ENCODE measurements at regions not wholly inside any gene's neighbourhood (a gene's known extent, or its start where the extent isn't known, plus 50 kb on each side); places are given as distances from the start of the nearest gene placed in this dataset.

GRCh38 chr20:58011947-58012610, 216.4 kb downstream of the ANKRD60 start:
- DNase-seq = no peak

GRCh38 chr20:58011106-58011946, 217.1 kb downstream of the ANKRD60 start:
- no peak for DNase-seq

GRCh38 chr20:58010666-58011065, 217.8 kb downstream of the ANKRD60 start:
- DNase-seq = no peak

- DNase-seq = no peak
Observed at GRCh38 chr20:58010186-58010585, 218.3 kb downstream of the ANKRD60 start.

GRCh38 chr20:58008866-58009265, 219.6 kb downstream of the ANKRD60 start:
- no peak for DNase-seq

- no peak for DNase-seq
Observed at GRCh38 chr20:58008413-58008812, 220.0 kb downstream of the ANKRD60 start.

- DNase-seq = no peak
Observed at GRCh38 chr20:58007947-58008346, 220.5 kb downstream of the ANKRD60 start.

GRCh38 chr20:58006346-58007316, 221.8 kb downstream of the ANKRD60 start:
- DNase-seq = no peak

- no peak for DNase-seq
Observed at GRCh38 chr20:58005581-58006345, 222.7 kb downstream of the ANKRD60 start.

GRCh38 chr20:58004900-58005299, 223.6 kb downstream of the ANKRD60 start:
- no peak for DNase-seq

- no peak for DNase-seq
Observed at GRCh38 chr20:58004146-58004545, 224.3 kb downstream of the ANKRD60 start.

- DNase-seq = no peak
Observed at GRCh38 chr20:58003525-58003924, 224.9 kb downstream of the ANKRD60 start.

GRCh38 chr20:58002901-58003300, 225.6 kb downstream of the ANKRD60 start:
- DNase-seq = no peak

GRCh38 chr20:58001946-58002345, 226.5 kb downstream of the ANKRD60 start:
- DNase-seq = no peak

GRCh38 chr20:58001381-58001780, 227.1 kb downstream of the ANKRD60 start:
- no peak for DNase-seq

- DNase-seq = no peak
Observed at GRCh38 chr20:58000861-58001260, 227.6 kb downstream of the ANKRD60 start.

- DNase-seq = no peak
Observed at GRCh38 chr20:57999465-58000111, 228.9 kb downstream of the ANKRD60 start.

GRCh38 chr20:57998981-57999464, 229.4 kb downstream of the ANKRD60 start:
- DNase-seq = no peak

- DNase-seq = no peak
Observed at GRCh38 chr20:57998276-57998675, 230.2 kb downstream of the ANKRD60 start.

- no peak for DNase-seq
Observed at GRCh38 chr20:57996936-57997890, 231.2 kb downstream of the ANKRD60 start.
